ENCODE measurements at regions not wholly inside any gene's neighbourhood (a gene's known extent, or its start where the extent isn't known, plus 50 kb on each side); places are given as distances from the start of the nearest gene placed in this dataset.

DNA sequence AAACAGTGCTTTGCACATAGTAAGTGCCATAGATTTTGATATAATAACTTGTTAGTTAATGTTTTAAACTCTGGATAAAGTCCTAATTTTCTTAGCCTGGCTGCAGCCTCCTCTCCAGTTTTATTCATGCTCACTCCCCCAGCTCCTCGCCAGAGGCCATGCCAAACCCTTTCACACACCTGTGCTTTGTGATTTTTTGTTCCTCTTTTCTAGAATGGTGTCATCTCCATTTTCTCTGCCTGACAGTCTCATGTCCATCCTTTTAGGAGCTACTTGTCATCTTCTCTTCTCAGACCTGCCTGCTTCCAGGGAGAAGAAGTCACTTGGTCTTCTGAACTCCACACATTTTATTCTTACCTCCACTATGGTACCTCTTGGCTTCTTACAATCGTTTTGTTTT, 55.8 kb upstream of the SPATA13 start:
- H3K27me3 ChIP-seq (replicated peaks in 1 of 4; ENCODE audit: control extremely low read depth in 1 of 4, control insufficient read depth in 3 of 4, insufficient read depth in 4 of 4, low read length in 3 of 4), result peaks cover 0 to 3% (median 0%) of the 10 kb centered on the region in 4 experiments
- Mint-ChIP-seq H3K27ac (no peak overlapping the region), H3K27me3 (peaks cover 6% of the 10 kb centered on the region), H3K9me3 (ENCODE audit: insufficient read depth) (no peaks in the 10 kb centered on the region), H3K4me3 (no peak overlapping the region), H3K4me1 (peaks cover 4% of the 10 kb centered on the region)
- TF ChIP-seq, protein P1, sequence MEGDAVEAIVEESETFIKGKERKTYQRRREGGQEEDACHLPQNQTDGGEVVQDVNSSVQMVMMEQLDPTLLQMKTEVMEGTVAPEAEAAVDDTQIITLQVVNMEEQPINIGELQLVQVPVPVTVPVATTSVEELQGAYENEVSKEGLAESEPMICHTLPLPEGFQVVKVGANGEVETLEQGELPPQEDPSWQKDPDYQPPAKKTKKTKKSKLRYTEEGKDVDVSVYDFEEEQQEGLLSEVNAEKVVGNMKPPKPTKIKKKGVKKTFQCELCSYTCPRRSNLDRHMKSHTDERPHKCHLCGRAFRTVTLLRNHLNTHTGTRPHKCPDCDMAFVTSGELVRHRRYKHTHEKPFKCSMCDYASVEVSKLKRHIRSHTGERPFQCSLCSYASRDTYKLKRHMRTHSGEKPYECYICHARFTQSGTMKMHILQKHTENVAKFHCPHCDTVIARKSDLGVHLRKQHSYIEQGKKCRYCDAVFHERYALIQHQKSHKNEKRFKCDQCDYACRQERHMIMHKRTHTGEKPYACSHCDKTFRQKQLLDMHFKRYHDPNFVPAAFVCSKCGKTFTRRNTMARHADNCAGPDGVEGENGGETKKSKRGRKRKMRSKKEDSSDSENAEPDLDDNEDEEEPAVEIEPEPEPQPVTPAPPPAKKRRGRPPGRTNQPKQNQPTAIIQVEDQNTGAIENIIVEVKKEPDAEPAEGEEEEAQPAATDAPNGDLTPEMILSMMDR (IDR thresholded peaks at IDR 0.05), result no peak
- TF ChIP-seq EZH2 (IDR thresholded peaks at IDR 0.05; ENCODE audit: borderline replicate concordance, insufficient read depth, low read depth, low read length, poor library complexity, severe bottlenecking), result no peak
- peak overlapping the region; percentile 44 for H2AFZ ChIP-seq (ENCODE audit: insufficient read depth, low read depth, low read length, poor library complexity, severe bottlenecking)
- H4K20me1 ChIP-seq (ENCODE audit: control insufficient read depth, insufficient read depth, low read length, poor library complexity, severe bottlenecking), result no peaks in the 10 kb centered on the region
- ChIA-PET CTCF (interaction anchor here (0.6 kb wide), 1 partner anchor 31 kb away, joined by 4 read pairs; no protein-coding TSS in a partner anchor), POLR2A (no interaction called here)
- H3K9ac ChIP-seq (ENCODE audit: low read length), result no peak overlapping the region
- H3K4me1 ChIP-seq (ENCODE audit: control insufficient read depth in 2 of 2, insufficient read depth in 2 of 2, low read length in 2 of 2), result no peaks in the 10 kb centered on the region
- no peaks in the 10 kb centered on the region for H3K36me3 ChIP-seq (replicated peaks in 1 of 2; ENCODE audit: control extremely low read depth in 1 of 2, control insufficient read depth in 1 of 2, extremely low read depth in 1 of 2, insufficient read depth in 2 of 2, low read length in 1 of 2)
- 0% methylated on average over 1 of the region's 2 CpGs for WGBS (ENCODE audit: insufficient coverage)
- no peaks in the 10 kb centered on the region for H3K79me2 ChIP-seq (ENCODE audit: control insufficient read depth, insufficient read depth, low read length)
- intact Hi-C loops (cut with micrococcal nuclease), result no loop called here
- ATAC-seq (ENCODE audit: low read depth), result no peak
- no peaks in the 10 kb centered on the region for H3K9me3 ChIP-seq (ENCODE audit: control extremely low read depth in 1 of 3, control insufficient read depth in 2 of 3, insufficient read depth in 1 of 3, low read length in 2 of 3)
- no peak overlapping the region for H3K4me2 ChIP-seq (replicated peaks; ENCODE audit: low read depth, low read length, poor library complexity, severe bottlenecking)
- no peak for DNase-seq
- no peak overlapping the region for H3K27ac ChIP-seq (ENCODE audit: low read length in 2 of 2)
- H3K4me3 ChIP-seq (ENCODE audit: control extremely low read depth in 1 of 5, extremely low read depth in 1 of 5, insufficient read depth in 1 of 5, low read depth in 2 of 5, low read length in 4 of 5), result no peak overlapping the region

DNA sequence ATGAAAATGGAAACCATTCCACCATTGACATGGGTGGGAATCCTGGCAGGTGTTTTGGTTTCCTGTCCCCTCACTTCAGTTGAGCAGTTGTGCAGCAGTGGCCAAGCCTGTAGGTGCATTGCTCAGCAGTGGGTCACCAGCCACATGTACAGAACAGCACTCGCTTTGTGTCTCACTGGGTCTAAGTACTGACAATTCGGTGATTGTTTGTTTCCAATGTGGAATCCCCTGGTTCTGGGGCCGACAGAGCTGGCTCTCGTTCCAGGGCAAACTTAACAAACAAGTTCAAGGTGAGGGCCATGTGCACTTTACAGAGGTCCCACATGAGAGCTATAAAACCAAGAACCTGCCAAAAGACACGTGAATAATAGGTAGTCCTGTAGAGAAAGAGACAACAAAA, 54.1 kb upstream of the SPATA13 start:
- Histone ChIP-seq H3K4me1 (ENCODE audit: control insufficient read depth in 2 of 2, insufficient read depth in 2 of 2, low read length in 2 of 2) (no peaks in the 10 kb centered on the region), H3K9me3 (ENCODE audit: control extremely low read depth in 1 of 3, control insufficient read depth in 2 of 3, insufficient read depth in 1 of 3, low read length in 2 of 3) (peaks cover 0 to 3% (median 0%) of the 10 kb centered on the region in 3 donors), H3K27me3 (replicated peaks in 1 of 4; ENCODE audit: control extremely low read depth in 1 of 4, control insufficient read depth in 3 of 4, insufficient read depth in 4 of 4, low read length in 3 of 4) (peaks cover 0 to 3% (median 0%) of the 10 kb centered on the region in 4 experiments), H3K4me3 (ENCODE audit: control extremely low read depth in 1 of 5, extremely low read depth in 1 of 5, insufficient read depth in 1 of 5, low read depth in 2 of 5, low read length in 4 of 5) (no peak overlapping the region), H4K20me1 (ENCODE audit: control insufficient read depth, insufficient read depth, low read length, poor library complexity, severe bottlenecking) (no peaks in the 10 kb centered on the region), H3K36me3 (replicated peaks in 1 of 2; ENCODE audit: control extremely low read depth in 1 of 2, control insufficient read depth in 1 of 2, extremely low read depth in 1 of 2, insufficient read depth in 2 of 2, low read length in 1 of 2) (no peaks in the 10 kb centered on the region), H2AFZ (ENCODE audit: insufficient read depth, low read depth, low read length, poor library complexity, severe bottlenecking) (no peak overlapping the region), H3K27ac (ENCODE audit: low read length in 2 of 2) (no peak overlapping the region), H3K79me2 (ENCODE audit: control insufficient read depth, insufficient read depth, low read length) (no peaks in the 10 kb centered on the region), H3K9ac (ENCODE audit: low read length) (no peak overlapping the region), H3K4me2 (replicated peaks; ENCODE audit: low read depth, low read length, poor library complexity, severe bottlenecking) (no peak overlapping the region)
- intact Hi-C loops (cut with micrococcal nuclease), result no loop called here
- no peak for ATAC-seq (ENCODE audit: low read depth)
- ChIA-PET CTCF (interaction anchor here (1.0 kb wide), 1 partner anchor 35 kb away, joined by 4 read pairs; no protein-coding TSS in a partner anchor), POLR2A (no interaction called here)
- TF ChIP-seq EZH2 (IDR thresholded peaks at IDR 0.05; ENCODE audit: borderline replicate concordance, insufficient read depth, low read depth, low read length, poor library complexity, severe bottlenecking), result no peak
- TF ChIP-seq, protein P1 (IDR thresholded peaks at IDR 0.05), result no peak
- Mint-ChIP-seq H3K4me3 (no peak overlapping the region), H3K4me1 (peaks cover 4% of the 10 kb centered on the region), H3K9me3 (ENCODE audit: insufficient read depth) (no peaks in the 10 kb centered on the region), H3K27me3 (peaks cover 6% of the 10 kb centered on the region), H3K27ac (no peak overlapping the region)
- whole genome bisulfite sequencing (ENCODE audit: insufficient coverage), result 79% methylated on average over 5 of the region's 5 CpGs
- no peak for DNase-seq
